H1 (cell line): ENCODE measurements at regions not wholly inside any gene's neighbourhood (a gene's known extent, or its start where the extent isn't known, plus 50 kb on each side); places are given as distances from the start of the nearest gene placed in this dataset.

Experiments
- NANOG ChIP-seq: IDR thresholded peaks from 2 replicates; pipeline ENCODE4 v1.6.1; 2011; ENCODE audit warnings: low read length, low read depth, mild to moderate bottlenecking, inconsistent platforms; ENCODE audit not compliant: insufficient read depth, poor library complexity, severe bottlenecking
- RAD21 ChIP-seq, 2 experiments: IDR thresholded peaks in 1 of 2; conservative IDR thresholded peaks in 1 of 2; 2 replicates each; pipeline ENCODE4 v1.6.1; 2011; ENCODE audit warnings: low read depth in 2 of 2, low read length in 2 of 2, improper control_type of control experiment in 1 of 2, inconsistent platforms in 1 of 2, mild to moderate bottlenecking in 1 of 2, moderate library complexity in 1 of 2
- TF ChIP-seq, protein P1 (sequence below), 3 experiments: IDR thresholded peaks; 1 replicate in 2 of 3; 2 replicates in 1 of 3; pipeline versions ENCODE4 v1.5.1 to v1.6.1; 2011; ENCODE audit warnings: low read length in 3 of 3, mild to moderate bottlenecking in 3 of 3, inconsistent platforms in 2 of 3, low read depth in 1 of 3, moderate library complexity in 1 of 3; ENCODE audit not compliant: insufficient read depth in 1 of 3; ENCODE audit errors: control extremely low read depth in 1 of 3

DNA sequence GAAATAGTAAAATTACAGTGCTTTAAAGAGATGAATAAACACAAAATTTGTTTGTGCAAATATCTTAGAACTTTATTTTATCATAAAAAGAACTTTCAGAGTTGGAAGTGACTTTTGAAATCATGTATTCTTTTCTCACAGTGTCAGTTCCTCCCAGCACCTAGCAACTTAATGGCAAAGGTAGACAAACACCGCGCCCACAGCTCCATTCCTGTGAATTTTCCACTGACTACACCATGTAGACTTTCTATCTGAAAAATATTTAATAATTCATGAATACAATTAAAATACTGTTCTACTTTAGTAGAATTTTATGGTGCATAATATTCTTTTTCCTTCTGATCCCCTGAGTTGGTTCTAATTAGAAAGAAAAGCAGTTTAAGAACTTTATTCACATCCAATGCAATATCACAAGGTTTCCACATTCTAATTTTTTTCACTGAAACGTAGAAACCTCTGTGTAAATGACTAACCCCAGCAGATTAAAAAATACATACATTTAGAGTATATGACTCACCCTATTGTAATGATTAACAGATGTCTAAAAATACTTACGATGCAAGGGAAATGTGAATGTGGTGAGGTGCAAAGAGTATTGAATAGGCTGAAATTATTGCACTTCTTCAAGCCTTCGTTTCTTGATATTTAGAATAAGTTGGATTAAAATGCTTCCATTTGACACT lies 218.2 kb upstream of the CCDC179 start:
- TF ChIP-seq, protein P1, sequence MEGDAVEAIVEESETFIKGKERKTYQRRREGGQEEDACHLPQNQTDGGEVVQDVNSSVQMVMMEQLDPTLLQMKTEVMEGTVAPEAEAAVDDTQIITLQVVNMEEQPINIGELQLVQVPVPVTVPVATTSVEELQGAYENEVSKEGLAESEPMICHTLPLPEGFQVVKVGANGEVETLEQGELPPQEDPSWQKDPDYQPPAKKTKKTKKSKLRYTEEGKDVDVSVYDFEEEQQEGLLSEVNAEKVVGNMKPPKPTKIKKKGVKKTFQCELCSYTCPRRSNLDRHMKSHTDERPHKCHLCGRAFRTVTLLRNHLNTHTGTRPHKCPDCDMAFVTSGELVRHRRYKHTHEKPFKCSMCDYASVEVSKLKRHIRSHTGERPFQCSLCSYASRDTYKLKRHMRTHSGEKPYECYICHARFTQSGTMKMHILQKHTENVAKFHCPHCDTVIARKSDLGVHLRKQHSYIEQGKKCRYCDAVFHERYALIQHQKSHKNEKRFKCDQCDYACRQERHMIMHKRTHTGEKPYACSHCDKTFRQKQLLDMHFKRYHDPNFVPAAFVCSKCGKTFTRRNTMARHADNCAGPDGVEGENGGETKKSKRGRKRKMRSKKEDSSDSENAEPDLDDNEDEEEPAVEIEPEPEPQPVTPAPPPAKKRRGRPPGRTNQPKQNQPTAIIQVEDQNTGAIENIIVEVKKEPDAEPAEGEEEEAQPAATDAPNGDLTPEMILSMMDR (IDR thresholded peaks at IDR 0.05; ENCODE audit: control extremely low read depth in 1 of 3, insufficient read depth in 1 of 3, low read depth in 1 of 3, low read length in 3 of 3): no peak
- TF ChIP-seq RAD21 (IDR thresholded peaks at IDR 0.05 in 1 of 2, conservative IDR thresholded peaks at IDR 0.05 in 1 of 2; ENCODE audit: low read depth in 2 of 2, low read length in 2 of 2): no peak
- TF ChIP-seq NANOG: no peak
